Right lobe of liver (tissue), 6 donors: ENCODE measurements at regions not wholly inside any gene's neighbourhood (a gene's known extent, or its start where the extent isn't known, plus 50 kb on each side); places are given as distances from the start of the nearest gene placed in this dataset.

Experiments used
- ATAC-seq, 4 donors: fragments of 200-7000 bp; cut with Tn5 transposase; one replicate each; pipeline ENCODE4 v1.9.1; 2020; ENCODE audit warnings: mild to moderate bottlenecking in 4 of 4, moderate library complexity in 4 of 4
- DNase-seq, 3 donors: peaks; one replicate each; pipeline ENCODE4 v3.0.0-alpha.2; 2020
- H3K27ac ChIP-seq, 3 donors: fragments of 200-600 bp; one replicate each; pipeline ENCODE4 v1.8.0; 2022
- H3K27me3 ChIP-seq, 2 donors: fragments of 200-600 bp; one replicate each; pipeline ENCODE4 v1.8.0; 2022
- H3K36me3 ChIP-seq, 4 donors: fragments of 200-600 bp; sonication (generic) in 1 of 4; one replicate each; pipeline versions ENCODE4 v1.5.1 to v1.8.0; 2017 to 2022; ENCODE audit warnings: control low read depth in 1 of 4
- H3K4me1 ChIP-seq, 4 donors: fragments of 200-600 bp; sonication (generic) in 1 of 4; one replicate each; pipeline versions ENCODE4 v1.5.1 to v1.8.0; 2017 to 2022; ENCODE audit warnings: control low read depth in 1 of 4
- H3K4me3 ChIP-seq, 3 donors: fragments of 200-600 bp; one replicate each; pipeline ENCODE4 v1.8.0; 2022
- H3K9me3 ChIP-seq, 4 donors: fragments of 200-600 bp; sonication (generic) in 1 of 4; one replicate each; pipeline versions ENCODE4 v1.5.1 to v1.8.0; 2017 to 2022; ENCODE audit warnings: control low read depth in 1 of 4
- CTCF ChIP-seq, 4 donors: fragments of 200-600 bp in 3 of 4; fragments of 450-650 bp in 1 of 4; IDR thresholded peaks; one replicate each; pipeline versions ENCODE4 v1.5.1 to v1.8.0; 2016 to 2022; ENCODE audit warnings: antibody characterized with exemption in 4 of 4, mild to moderate bottlenecking in 2 of 4
- POLR2A ChIP-seq: fragments of 450-650 bp; IDR thresholded peaks from one replicate; pipeline ENCODE4 v1.6.1; 2017; ENCODE audit warnings: antibody characterized with exemption, mild to moderate bottlenecking
- WGBS: methylation state at CpG from one replicate; pipeline ENCODE4 v1.1.6; 2018; ENCODE audit warnings: low coverage, low lambda C conversion rate; ENCODE audit not compliant: insufficient coverage; ENCODE audit errors: missing lambda C conversion rate; 5-methylcytosine and 5-hydroxymethylcytosine counted together
- intact Hi-C, 2 donors: fragments of 100-400 bp; cut with DNase I; formaldehyde crosslinking; loops; one replicate each; pipeline versions ENCODE4 v1.11.2 to v1.14.1; 2022
- donor health status: DM: no; HTN: yes; CAD: no.
- donor health status: DM: no; HTN: no; CAD: no.
- donor health status: DM: no; HTN: no; CAD: no.
- donor health status: DM: no; HTN: yes; CAD: no.
- donor health status: DM: no; HTN: yes; CAD: no.

GRCh38 chr2:183740241-183740640 lies 616.0 kb downstream of the NUP35 start:
- H3K36me3 ChIP-seq: no peaks in the 10 kb centered on the region
- TF ChIP-seq POLR2A (no peak), CTCF (IDR thresholded peaks at IDR 0.05) (no peak)
- no peak overlapping the region for H3K4me3 ChIP-seq
- intact Hi-C loops: no loop called here
- H3K27me3 ChIP-seq: no peaks in the 10 kb centered on the region
- H3K27ac ChIP-seq: no peak overlapping the region
- DNase-seq (no peak), ATAC-seq (no peak)
- WGBS: 48% methylated on average over 2 of the region's 2 CpGs
- no peaks in the 10 kb centered on the region for H3K4me1 ChIP-seq
- no peaks in the 10 kb centered on the region for H3K9me3 ChIP-seq

- no peak overlapping the region for H3K27ac ChIP-seq
- no peak for DNase-seq
- no peaks in the 10 kb centered on the region for H3K27me3 ChIP-seq
- 47% methylated on average over 3 of the region's 3 CpGs for WGBS
- no peaks in the 10 kb centered on the region for H3K9me3 ChIP-seq
- intact Hi-C loops: no loop called here
- TF ChIP-seq CTCF (IDR thresholded peaks at IDR 0.05): no peak
- no peak for TF ChIP-seq POLR2A
- H3K36me3 ChIP-seq: no peaks in the 10 kb centered on the region
- no peak for ATAC-seq
- no peaks in the 10 kb centered on the region for H3K4me1 ChIP-seq
- no peak overlapping the region for H3K4me3 ChIP-seq
Observed at GRCh38 chr2:183752571-183752970, 628.3 kb downstream of the NUP35 start.

GRCh38 chr2:183759033-183759432 lies 634.8 kb downstream of the NUP35 start:
- no peaks in the 10 kb centered on the region for H3K9me3 ChIP-seq
- no peak overlapping the region for H3K27ac ChIP-seq
- TF ChIP-seq CTCF (IDR thresholded peaks at IDR 0.05): no peak
- no peak for TF ChIP-seq POLR2A
- H3K27me3 ChIP-seq: no peaks in the 10 kb centered on the region
- WGBS: 59% methylated on average over 1 of the region's 1 CpG
- intact Hi-C loops: no loop called here
- no peaks in the 10 kb centered on the region for H3K36me3 ChIP-seq
- DNase-seq (no peak), ATAC-seq (no peak)
- no peaks in the 10 kb centered on the region for H3K4me1 ChIP-seq
- H3K4me3 ChIP-seq: no peak overlapping the region

- WGBS: 18% methylated on average over 3 of the region's 3 CpGs
- no peaks in the 10 kb centered on the region for H3K4me1 ChIP-seq
- no peak overlapping the region for H3K27ac ChIP-seq
- TF ChIP-seq POLR2A (no peak), CTCF (IDR thresholded peaks at IDR 0.05) (no peak)
- intact Hi-C loops: no loop called here
- no peaks in the 10 kb centered on the region for H3K9me3 ChIP-seq
- H3K27me3 ChIP-seq: no peaks in the 10 kb centered on the region
- DNase-seq (no peak), ATAC-seq (no peak)
- no peaks in the 10 kb centered on the region for H3K36me3 ChIP-seq
- no peak overlapping the region for H3K4me3 ChIP-seq
Observed at GRCh38 chr2:183773775-183774174, 649.5 kb downstream of the NUP35 start.

GRCh38 chr2:183780072-183780471 lies 655.8 kb downstream of the NUP35 start:
- Histone ChIP-seq H3K27ac (no peak overlapping the region), H3K4me3 (no peak overlapping the region), H3K36me3 (no peaks in the 10 kb centered on the region), H3K9me3 (no peaks in the 10 kb centered on the region), H3K4me1 (no peaks in the 10 kb centered on the region), H3K27me3 (no peaks in the 10 kb centered on the region)
- WGBS: 59% methylated on average over 2 of the region's 2 CpGs
- no peak for TF ChIP-seq POLR2A
- TF ChIP-seq CTCF (IDR thresholded peaks at IDR 0.05): no peak
- DNase-seq (no peak), ATAC-seq (no peak)
- intact Hi-C loops: no loop called here
